DOHH2 (cell line): ENCODE measurements at regions not wholly inside any gene's neighbourhood (a gene's known extent, or its start where the extent isn't known, plus 50 kb on each side); places are given as distances from the start of the nearest gene placed in this dataset.

Source experiments
- H3F3A ChIP-seq: fragments of 200-600 bp; sonication (generic), shearing (Covaris generic); 2 replicates; pipeline ENCODE4 v1.6.0; 2016; ENCODE audit warnings: antibody characterized with exemption, mild to moderate bottlenecking; ENCODE audit not compliant: control insufficient read depth, insufficient read depth
- H3K27ac ChIP-seq: fragments of 200-600 bp; sonication (generic); 2 replicates; pipeline ENCODE4 v1.5.1; 2014; ENCODE audit warnings: low read depth, mild to moderate bottlenecking, low read length, moderate library complexity
- H3K27me3 ChIP-seq: fragments of 200-600 bp; sonication (generic); 2 replicates; pipeline ENCODE4 v1.6.1; 2014; ENCODE audit warnings: mild to moderate bottlenecking, low read length, mixed read lengths; ENCODE audit not compliant: control insufficient read depth
- H3K36me3 ChIP-seq: fragments of 200-600 bp; sonication (generic); 2 replicates; pipeline ENCODE4 v1.6.1; 2014; ENCODE audit warnings: mild to moderate bottlenecking, low read length, moderate library complexity, mixed read lengths; ENCODE audit not compliant: control insufficient read depth
- H3K4me1 ChIP-seq: fragments of 200-600 bp; sonication (generic); 2 replicates; pipeline ENCODE4 v1.6.1; 2014; ENCODE audit warnings: mild to moderate bottlenecking, low read length, mixed read lengths; ENCODE audit not compliant: control insufficient read depth
- H3K4me2 ChIP-seq: fragments of 200-600 bp; sonication (generic); 2 replicates; pipeline ENCODE4 v1.6.0; 2014; ENCODE audit warnings: mild to moderate bottlenecking, low read length, moderate library complexity
- H3K4me3 ChIP-seq: fragments of 200-600 bp; sonication (generic); 2 replicates; pipeline ENCODE4 v1.5.1; 2014; ENCODE audit warnings: mild to moderate bottlenecking, low read length, mixed read lengths
- H3K79me2 ChIP-seq: fragments of 200-600 bp; sonication (generic); 2 replicates; pipeline ENCODE4 v1.6.1; 2014; ENCODE audit warnings: mild to moderate bottlenecking, low read length, mixed read lengths; ENCODE audit not compliant: control insufficient read depth
- H3K9me2 ChIP-seq: fragments of 200-600 bp; sonication (generic); replicated peaks from 2 replicates; pipeline ENCODE4 v1.6.1; 2014; ENCODE audit warnings: mild to moderate bottlenecking, low read length, mixed read lengths; ENCODE audit not compliant: control insufficient read depth
- H3K9me3 ChIP-seq: fragments of 200-600 bp; sonication (generic); 2 replicates; pipeline ENCODE4 v1.6.1; 2014; ENCODE audit warnings: antibody characterized with exemption, low read length, mixed read lengths; ENCODE audit not compliant: control insufficient read depth, insufficient read depth
- H4K20me1 ChIP-seq: fragments of 200-600 bp; sonication (generic); 2 replicates; pipeline ENCODE4 v1.6.0; 2014; ENCODE audit warnings: low read depth, mild to moderate bottlenecking, antibody characterized with exemption, low read length, moderate library complexity; ENCODE audit not compliant: control insufficient read depth, insufficient read depth
- EZH2phosphoT487 ChIP-seq: fragments of 200-600 bp; sonication (generic); IDR thresholded peaks from 2 replicates; pipeline ENCODE4 v1.6.1; 2017; ENCODE audit warnings: borderline replicate concordance, mild to moderate bottlenecking, antibody characterized with exemption, low read length, moderate library complexity, mixed read lengths
- TF ChIP-seq, protein P1 (sequence below): fragments of 200-600 bp; sonication (generic); IDR thresholded peaks from one replicate; pipeline ENCODE4 v1.5.1; 2014; ENCODE audit warnings: antibody characterized with exemption, mild to moderate bottlenecking, low read depth, low read length; ENCODE audit not compliant: poor library complexity, severe bottlenecking

- no peaks in the 10 kb centered on the region for H3K9me2 ChIP-seq
- H3K79me2 ChIP-seq: no peaks in the 10 kb centered on the region
- no peaks in the 10 kb centered on the region for H3K4me1 ChIP-seq
- no peak overlapping the region for H3K27ac ChIP-seq
- no peaks in the 10 kb centered on the region for H3K36me3 ChIP-seq
- H3K4me3 ChIP-seq: no peak overlapping the region
- H3K9me3 ChIP-seq: no peaks in the 10 kb centered on the region
- TF ChIP-seq, protein P1, sequence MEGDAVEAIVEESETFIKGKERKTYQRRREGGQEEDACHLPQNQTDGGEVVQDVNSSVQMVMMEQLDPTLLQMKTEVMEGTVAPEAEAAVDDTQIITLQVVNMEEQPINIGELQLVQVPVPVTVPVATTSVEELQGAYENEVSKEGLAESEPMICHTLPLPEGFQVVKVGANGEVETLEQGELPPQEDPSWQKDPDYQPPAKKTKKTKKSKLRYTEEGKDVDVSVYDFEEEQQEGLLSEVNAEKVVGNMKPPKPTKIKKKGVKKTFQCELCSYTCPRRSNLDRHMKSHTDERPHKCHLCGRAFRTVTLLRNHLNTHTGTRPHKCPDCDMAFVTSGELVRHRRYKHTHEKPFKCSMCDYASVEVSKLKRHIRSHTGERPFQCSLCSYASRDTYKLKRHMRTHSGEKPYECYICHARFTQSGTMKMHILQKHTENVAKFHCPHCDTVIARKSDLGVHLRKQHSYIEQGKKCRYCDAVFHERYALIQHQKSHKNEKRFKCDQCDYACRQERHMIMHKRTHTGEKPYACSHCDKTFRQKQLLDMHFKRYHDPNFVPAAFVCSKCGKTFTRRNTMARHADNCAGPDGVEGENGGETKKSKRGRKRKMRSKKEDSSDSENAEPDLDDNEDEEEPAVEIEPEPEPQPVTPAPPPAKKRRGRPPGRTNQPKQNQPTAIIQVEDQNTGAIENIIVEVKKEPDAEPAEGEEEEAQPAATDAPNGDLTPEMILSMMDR: no peak
- TF ChIP-seq EZH2phosphoT487: no peak
- H4K20me1 ChIP-seq: no peaks in the 10 kb centered on the region
- H3K4me2 ChIP-seq: no peak overlapping the region
- H3F3A ChIP-seq: no peaks in the 10 kb centered on the region
- no peaks in the 10 kb centered on the region for H3K27me3 ChIP-seq
These were observed 106.6 kb upstream of the TLE4 start for GRCh38 chr9:79465156-79465555.

DNA sequence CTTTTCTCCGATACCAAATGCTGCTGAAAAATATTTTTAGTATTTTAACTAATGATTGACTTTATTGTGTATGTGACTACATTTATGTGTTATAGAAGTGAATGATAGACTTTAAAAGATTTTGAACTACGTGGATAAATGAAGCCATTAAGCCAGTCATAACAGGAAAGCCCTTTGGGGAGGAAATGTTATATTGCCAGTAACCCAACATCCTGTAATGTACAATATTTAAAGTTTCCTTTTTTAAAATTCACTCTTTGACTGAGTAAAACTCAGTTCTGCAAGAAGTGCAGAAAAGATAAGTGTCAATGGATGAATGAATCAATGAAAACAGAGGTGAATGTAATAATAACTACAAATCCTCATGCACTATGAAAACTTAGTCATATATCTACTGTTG lies 102.6 kb upstream of the TLE4 start:
- Histone ChIP-seq H3K9me3 (no peaks in the 10 kb centered on the region), H3K4me2 (no peak overlapping the region), H3K4me3 (no peak overlapping the region), H3K27ac (no peak overlapping the region), H3K79me2 (no peaks in the 10 kb centered on the region), H4K20me1 (no peaks in the 10 kb centered on the region), H3F3A (no peaks in the 10 kb centered on the region), H3K9me2 (no peaks in the 10 kb centered on the region), H3K36me3 (no peaks in the 10 kb centered on the region), H3K4me1 (peaks cover 12% of the 10 kb centered on the region), H3K27me3 (no peaks in the 10 kb centered on the region)
- TF ChIP-seq EZH2phosphoT487: no peak
- TF ChIP-seq, protein P1: no peak

- Histone ChIP-seq H3F3A (no peaks in the 10 kb centered on the region), H3K36me3 (no peaks in the 10 kb centered on the region), H3K4me1 (peaks cover 12% of the 10 kb centered on the region), H3K27ac (no peak overlapping the region), H3K79me2 (no peaks in the 10 kb centered on the region), H3K4me3 (no peak overlapping the region), H3K27me3 (no peaks in the 10 kb centered on the region), H3K4me2 (no peak overlapping the region), H3K9me2 (no peaks in the 10 kb centered on the region), H3K9me3 (no peaks in the 10 kb centered on the region), H4K20me1 (no peaks in the 10 kb centered on the region)
- TF ChIP-seq EZH2phosphoT487: no peak
These were observed 100.8 kb upstream of the TLE4 start for GRCh38 chr9:79470954-79471353.

GRCh38 chr9:79471580-79472543 lies 99.9 kb upstream of the TLE4 start:
- Histone ChIP-seq H3K27ac (no peak overlapping the region), H3K4me3 (no peak overlapping the region), H3K36me3 (no peaks in the 10 kb centered on the region), H3K79me2 (no peaks in the 10 kb centered on the region), H3K4me1 (peaks cover 12% of the 10 kb centered on the region), H3K9me2 (no peaks in the 10 kb centered on the region), H3K27me3 (no peaks in the 10 kb centered on the region), H3K4me2 (no peak overlapping the region), H3F3A (no peaks in the 10 kb centered on the region), H4K20me1 (no peaks in the 10 kb centered on the region), H3K9me3 (no peaks in the 10 kb centered on the region)
- TF ChIP-seq, protein P1: peak; percentile 17
- no peak for TF ChIP-seq EZH2phosphoT487
